Bone marrow (tissue), 2 donors: ENCODE measurements at regions not wholly inside any gene's neighbourhood (a gene's known extent, or its start where the extent isn't known, plus 50 kb on each side); places are given as distances from the start of the nearest gene placed in this dataset.

ENCODE experiments used
- DNase-seq, 2 donors: peaks; one replicate each; lab custom pipeline; 2025; lab: John Stamatoyannopoulos, UW

DNA sequence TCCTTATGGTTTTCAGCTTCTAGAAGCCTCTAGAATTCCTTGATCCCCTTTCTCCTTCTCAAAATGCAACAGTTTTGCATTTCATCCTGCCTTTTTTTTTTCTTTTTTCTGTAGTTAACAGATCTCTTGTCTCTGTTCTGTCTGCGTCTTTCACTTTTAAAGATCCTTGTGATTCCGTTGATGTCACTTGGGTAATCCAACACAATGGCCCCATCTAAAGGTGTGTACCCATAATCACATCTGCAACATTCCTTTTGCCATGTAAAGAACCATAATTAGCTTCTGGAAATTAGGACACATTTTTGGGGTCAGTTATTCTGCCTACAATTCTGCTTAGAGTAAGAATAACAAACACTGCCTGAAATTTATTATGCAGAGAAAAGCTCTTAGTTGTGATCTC, 1180.9 kb upstream of the ADGRL3 start:
- no peak for DNase-seq

DNA sequence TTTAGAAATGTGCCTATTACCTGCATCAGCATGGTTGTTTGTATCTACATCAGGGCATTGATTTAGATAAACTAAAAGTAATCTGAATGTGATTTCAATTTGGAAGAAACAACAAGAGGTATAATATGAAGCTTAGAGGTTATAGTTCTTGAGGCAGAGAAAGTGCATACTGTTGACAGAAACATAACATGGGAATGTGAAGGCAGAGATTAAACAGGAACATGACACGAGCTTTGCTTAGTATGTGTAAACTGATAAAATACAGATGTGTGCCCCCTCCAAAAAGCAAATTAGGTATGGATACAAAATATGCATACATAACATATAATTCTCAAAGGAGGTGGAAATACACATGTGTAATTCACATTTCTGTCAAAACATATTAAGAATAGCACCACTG, 1180.2 kb upstream of the ADGRL3 start:
- DNase-seq = no peak

DNA sequence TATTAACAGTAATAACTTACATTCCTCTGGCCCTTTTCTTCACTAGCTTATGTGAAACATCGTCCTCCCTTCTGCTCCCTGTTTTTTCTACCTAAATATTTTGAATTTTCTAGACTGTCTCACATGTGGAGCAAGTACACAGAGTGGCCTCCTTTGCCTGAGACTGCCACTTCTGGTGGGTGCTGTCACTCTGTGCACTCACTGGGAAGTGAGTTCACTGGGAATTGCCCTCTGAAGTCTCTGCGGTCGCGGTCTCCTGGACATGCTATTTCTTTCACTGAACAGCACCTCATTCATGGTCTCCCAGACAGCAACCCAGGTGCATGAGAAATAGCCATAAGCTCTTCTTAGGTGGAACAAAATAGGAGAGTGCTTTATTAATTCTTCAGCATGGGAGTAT, 1179.7 kb upstream of the ADGRL3 start:
- DNase-seq = no peak

DNA sequence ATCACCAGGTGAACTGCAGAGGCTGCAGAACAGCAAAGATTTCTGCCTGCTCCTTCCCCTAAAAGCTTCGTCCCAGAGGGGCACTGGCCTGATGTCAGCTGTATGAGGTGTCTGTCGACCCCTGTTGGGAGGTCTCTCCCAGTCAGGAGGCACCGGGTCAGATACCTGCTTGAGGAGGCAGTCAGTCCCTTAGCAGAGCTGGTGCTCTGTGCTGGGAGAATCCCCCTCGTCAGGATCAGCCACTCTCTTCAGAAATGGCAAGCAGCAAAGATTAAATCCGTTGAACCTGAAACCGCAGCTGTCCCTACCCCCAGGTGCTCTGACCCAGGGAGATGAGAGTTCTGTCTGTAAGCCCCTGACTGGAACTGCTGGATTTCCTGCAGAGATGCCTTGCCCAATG, 1166.3 kb upstream of the ADGRL3 start:
- DNase-seq = no peak

DNA sequence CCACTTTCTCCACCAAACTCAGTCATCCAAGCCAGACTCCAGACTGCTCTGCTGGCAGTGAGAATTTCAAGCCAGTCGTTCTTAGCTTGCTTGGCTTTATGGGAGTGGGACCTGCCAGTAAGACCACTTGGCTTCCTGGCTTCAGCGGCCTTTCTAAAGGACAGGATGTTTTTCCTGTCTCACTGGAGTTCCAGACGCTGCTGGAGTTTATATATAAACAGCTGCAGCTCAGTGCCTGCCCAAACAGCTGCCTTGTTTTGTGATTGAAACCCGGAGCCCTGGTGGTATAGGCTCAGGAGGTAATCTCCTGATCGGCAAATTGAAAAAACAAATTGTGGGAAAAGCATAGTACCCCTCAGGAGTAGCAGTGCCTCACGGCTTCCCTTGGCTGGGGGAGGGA, 1165.8 kb upstream of the ADGRL3 start:
- no peak for DNase-seq

DNA sequence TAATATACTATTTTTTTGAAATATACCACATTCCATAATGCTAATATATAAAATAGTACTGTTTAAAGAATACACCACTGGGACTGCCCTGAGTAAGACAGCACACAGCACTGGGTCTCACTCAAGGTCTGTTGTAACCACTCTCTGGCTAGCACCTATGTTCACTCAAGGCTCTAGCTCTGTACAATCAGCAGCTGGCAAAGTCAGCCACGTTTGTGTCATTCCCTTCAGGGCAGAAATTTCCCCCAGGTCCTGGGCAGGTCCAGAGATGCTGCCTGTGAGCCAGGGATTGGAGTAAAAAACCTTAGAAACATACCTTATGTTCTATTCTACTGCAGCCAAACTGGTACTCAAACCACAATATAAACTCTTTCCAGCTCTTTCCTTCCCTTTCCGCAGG, 1160.2 kb upstream of the ADGRL3 start:
- no peak for DNase-seq

DNA sequence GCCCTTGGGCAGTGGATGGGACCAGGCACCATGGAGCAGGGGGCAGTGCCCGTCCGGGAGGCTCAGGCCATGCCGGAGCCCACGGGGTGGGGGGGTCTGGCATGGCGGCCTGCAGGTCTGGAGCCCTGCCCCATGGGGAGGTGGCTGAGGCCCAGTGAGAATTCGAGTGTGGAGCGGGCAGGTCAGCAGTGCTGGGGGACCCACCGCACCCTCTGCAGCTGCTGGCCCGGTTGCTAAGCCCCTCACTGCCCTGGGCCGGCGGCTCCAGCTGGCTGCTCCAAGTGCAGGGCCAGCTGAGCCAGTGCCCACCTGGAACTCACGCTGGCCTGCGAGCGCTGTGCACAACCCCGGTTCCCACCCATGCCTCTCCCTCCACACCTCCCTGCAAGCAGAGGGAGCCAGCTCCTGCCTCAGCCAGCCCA, 1157.9 kb upstream of the ADGRL3 start:
- no peak for DNase-seq

DNA sequence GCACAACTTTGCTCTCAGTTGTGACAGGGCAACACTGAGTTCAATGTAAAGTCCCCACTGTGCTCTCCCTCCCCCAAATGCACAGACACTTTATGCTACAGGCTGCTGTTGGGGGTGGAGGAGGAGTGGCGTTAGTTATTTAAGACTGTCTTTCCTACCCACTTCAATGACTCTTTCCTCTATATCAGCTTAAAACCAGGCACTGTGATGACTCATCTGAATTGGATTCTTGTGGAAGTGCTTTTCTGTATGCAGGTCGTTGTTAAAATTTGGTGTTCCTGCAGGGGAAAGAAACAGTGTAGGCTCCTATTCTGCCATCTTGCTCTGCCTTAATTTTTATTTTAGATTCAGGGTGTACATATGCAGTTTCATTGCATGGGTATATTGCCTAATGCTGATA, 1157.2 kb upstream of the ADGRL3 start:
- no peak for DNase-seq

DNA sequence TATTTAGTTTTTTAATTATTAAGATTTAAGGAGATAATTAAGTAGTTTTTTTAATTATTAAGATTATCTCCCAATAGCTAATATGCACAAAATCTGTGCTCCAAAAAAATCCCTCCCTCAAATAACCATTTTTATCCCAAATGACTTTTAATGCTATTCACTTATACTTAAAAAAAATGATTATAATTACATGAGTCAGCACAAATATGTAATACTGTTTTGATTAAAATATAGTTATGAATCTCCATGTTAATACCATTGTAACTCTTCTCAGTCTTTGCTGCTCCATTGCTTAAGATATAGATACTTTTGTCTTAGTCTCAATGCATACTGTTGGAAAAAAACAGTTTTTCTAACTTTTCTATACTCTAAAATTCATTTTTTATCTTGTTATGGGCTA, 1121.1 kb upstream of the ADGRL3 start:
- no peak for DNase-seq

DNA sequence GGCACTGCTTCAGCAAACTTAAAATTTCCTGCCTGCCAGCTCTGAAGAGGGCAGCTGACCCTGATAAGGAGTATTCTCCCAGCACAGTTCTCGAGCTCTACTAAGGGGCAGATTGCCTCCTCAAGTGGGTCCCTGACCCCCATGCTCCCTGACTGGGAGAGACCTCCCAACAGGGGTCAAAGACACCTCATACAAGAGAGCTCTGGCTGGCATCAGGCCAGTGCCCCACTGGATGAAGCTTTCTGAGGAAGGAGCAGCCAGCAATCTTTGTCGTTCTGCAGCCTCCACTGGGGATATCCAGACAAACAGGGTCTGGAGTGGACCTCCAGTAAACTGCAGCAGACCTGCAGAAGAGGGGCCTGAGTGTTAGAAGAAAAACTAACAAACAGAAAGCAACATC, 1118.3 kb upstream of the ADGRL3 start:
- no peak for DNase-seq

DNA sequence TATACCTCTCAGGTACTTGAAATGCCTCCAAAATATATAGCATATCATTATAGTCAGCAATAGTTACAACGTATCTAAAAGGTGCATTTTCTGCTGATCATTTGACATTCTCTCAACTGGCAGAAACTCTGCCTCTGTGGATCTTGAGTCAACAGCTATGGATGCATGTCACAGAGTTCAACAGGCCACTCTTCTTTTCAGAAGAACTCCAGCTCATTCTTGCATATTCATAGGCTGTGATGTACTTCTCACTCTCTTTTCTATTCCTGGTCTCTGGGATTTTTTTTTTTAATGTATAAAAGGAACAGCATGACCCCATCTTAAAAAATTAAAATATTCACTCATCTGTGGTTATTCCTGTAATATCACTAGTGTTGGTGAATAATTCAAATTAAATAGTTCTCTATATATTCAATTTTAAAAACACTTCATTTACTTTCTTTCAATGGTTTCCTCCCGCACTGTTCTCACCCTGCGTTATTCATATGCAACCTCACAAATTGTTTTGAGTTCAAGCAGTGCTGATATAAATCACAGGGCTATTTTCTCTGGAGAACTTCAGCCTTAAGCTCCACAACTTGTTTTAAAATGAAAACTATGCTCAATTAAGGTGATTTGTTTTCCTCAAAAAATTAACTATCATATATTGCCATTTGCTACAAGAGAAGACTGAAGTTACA, 1111.2 kb upstream of the ADGRL3 start:
- DNase-seq = no peak

DNA sequence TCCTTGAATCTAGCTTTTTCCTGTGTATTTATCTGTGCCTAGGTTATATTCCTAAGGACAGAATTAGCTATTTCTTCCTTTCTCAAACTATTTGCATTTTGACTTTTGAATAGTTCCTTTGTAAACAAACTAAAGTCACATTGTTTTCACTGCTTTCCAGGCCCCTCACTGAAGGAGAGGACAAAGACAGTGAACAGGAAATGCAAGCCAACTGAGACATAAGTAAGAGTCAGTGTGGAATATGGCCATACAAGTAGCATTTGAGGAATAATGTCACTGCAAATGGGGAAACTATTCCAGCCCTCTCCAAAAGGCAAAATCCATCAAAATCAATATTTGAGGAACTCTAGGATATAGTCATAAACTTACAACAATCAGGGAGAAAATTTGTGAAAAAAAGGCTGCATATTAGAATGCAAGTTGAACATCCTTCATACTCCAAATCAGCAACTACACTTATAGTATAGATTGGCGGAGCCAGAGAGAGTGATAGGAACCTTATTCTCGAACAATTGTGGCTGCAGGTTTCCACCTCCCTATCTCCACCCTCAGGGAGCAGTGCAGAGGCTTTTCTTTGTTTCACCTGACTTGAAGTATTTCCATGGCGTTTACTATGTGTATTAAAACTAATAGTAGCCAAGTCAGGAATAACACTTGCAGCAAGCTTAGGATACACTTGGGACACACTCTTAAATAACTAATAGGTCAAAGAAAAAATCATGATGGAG, 1110.4 kb upstream of the ADGRL3 start:
- DNase-seq = no peak

DNA sequence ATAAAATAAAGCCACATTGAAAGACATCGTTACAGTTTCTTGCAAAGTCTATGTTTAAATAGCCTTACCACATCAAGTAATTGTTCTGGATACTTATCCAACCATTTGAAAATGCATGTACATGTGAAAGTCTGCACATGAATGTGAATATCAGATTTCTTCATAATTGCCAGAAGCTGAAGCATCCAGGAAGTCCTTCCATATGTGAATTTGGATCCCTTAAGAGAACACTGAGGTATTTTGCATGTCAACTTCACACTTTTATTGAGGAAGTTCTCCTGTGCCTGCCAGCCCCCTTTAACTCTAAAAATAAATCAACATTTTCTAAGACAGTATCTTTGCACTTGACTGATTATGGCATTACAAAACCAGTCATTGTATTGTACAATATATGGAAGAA, 1103.5 kb upstream of the ADGRL3 start:
- no peak for DNase-seq

DNA sequence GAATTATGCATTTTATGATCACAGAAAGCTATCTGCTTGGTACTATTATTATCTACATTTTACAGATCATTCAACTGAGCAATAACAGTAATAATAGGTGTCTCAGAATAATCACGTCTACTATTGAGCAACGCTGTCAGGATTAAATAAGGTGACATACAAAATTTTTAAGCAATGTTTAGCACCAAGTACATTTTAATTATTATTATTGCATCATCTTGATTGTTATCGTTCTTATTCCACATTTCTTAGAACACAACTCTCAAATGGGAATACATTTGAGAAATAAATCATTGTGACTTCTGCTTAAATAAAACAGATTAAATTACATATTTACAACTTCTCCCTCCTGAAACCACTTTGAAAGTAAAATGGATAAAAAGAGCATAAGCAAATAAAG, 1083.5 kb upstream of the ADGRL3 start:
- DNase-seq = no peak

DNA sequence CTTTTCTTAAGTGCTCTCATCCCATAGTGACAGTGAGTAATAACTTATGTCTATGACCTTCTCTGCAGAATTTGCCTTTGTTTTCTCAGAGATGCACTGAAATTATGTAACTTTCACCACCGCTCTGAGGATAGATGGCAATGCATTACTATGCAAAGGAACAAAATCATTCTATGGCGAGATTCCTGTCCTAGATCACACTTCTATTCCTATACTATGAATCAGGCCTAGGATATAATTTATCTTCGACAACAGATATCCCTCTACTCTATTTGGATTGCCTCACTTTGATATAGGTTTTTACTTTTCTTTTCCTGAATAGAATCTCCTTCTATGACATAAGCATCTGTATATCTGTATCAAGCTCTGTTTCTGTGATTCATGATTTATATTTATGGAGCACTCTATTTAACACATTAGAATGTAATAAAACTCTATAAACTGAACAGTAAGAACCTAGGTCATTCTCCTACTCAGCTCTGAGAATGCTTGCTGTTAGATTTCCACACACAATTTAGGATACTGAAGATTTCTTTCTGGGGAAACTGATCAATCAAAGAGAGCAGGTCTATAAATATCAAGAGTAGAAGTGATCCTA, 1082.3 kb upstream of the ADGRL3 start:
- no peak for DNase-seq

DNA sequence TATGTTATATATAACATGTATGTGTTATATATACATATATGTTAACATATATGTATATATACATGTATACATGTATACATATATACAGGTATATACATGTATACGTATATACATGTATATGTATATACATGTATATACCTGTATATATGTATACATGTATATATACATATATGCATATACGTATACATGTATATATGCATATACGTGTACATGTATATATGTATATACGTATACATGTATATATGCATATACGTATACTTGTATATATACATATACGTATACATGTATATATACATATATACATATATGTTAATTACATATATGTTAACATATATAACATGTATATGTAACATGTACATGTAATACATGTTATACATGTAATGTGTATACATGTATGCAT, 1077.3 kb upstream of the ADGRL3 start:
- DNase-seq = no peak

DNA sequence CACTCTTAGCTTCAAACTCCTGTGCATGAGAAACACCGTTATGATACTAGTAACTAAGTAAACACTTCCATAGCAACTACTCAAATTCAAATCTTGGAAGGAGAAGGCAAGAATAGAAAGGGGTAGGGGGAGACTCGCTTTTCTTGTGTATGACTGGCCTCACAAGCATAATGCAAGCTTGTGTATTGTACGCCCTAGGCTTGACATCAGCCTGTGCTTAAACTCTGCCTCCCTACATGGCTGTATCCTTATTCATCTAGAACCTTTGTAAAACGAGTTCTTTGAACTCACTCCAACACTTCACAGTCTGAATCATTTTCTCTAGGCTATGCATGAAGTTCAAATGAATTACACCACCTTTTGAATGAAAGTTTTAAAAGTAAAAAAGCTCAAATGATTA, 1071.2 kb upstream of the ADGRL3 start:
- DNase-seq = no peak

DNA sequence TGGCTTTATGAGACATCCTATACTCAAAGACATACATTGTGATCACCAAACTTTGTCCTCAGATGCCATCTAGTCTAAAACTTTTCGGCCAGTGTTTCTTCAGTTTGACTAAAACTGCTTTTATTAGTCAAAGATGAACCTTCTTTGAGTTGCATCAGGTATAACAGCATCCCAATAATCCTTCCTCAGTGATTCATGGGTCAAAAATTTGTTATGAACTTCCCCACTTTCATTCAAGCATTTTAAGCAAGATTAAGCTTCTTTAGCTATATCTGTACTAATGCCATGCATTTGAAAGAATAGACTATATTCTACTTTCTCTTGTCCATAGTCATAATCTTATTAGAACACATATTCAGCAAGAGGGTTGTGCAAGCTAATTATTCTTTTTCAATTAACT, 1070.4 kb upstream of the ADGRL3 start:
- no peak for DNase-seq

DNA sequence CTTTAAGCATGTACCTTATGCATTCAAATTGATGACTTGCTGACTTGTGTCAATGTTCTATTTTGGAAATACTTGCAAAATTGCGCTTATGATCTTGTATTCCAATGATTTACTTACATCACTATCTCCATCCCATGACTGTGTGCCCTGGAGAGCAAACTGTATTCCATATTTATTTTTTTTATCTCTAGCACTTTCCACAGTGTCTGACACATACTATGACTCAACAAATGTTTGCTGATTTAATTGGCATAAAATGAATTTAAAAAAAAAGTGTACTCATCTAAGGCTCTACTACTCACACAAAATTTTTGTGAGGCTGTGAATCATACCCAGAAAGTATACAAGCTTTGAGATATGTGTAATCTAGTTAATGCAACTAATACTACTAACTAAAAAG, 1066.8 kb upstream of the ADGRL3 start:
- DNase-seq = no peak

DNA sequence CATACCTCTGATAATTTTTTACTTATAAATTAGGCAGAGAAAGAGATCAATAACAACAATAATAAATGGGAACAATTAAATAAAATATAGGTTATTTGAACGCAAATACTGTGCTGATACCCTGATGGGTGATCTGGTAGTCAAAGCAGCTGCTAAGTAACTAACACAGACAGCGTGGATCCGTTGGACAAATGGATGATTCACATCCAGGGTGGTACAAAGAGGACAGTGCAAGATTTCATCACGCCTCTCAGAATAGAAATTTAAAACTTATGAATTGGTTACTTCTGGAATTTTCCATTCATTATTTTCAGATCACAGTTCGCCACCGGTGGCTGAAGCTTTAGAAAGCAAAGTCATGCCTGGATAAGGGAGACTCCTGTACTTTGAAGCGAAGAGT, 1066.0 kb upstream of the ADGRL3 start:
- DNase-seq = no peak

DNA sequence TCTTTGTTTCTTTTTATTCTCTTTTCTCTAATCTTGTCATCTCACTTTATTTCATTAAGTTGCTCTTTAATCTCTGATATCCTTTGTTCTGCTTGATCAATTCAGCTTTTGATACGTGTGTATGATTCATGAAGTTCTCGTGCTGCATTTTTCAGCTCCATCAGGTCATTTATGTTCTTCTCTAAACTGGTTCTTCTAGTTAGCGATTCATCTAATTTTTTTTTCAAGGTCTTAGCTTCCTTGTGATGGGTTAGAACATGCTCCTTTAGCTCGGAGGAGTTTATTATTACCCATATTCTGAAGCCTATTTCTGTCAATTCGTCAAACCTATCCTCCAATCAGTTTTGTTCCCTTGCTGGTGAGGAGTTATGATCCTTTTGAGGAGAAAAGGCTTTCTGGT, 1045.0 kb upstream of the ADGRL3 start:
- DNase-seq = no peak

DNA sequence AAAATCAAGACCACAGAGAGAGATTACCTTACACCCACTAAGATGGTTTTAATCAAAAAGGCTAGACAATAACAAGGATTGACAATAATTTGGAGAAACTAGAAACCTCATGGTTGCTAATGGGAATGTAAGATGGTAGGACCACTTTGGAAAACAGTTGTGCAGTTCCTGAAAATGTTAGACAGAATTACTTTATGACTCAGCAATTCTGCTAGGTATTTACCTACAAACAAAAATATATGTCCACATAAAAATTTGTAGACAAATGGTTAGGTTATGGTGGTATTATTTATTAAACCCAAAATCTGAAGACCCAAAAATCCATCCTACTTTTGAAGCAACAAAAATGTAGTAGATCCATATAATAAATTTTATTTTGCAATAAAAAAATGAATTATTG, 1027.0 kb upstream of the ADGRL3 start:
- no peak for DNase-seq

DNA sequence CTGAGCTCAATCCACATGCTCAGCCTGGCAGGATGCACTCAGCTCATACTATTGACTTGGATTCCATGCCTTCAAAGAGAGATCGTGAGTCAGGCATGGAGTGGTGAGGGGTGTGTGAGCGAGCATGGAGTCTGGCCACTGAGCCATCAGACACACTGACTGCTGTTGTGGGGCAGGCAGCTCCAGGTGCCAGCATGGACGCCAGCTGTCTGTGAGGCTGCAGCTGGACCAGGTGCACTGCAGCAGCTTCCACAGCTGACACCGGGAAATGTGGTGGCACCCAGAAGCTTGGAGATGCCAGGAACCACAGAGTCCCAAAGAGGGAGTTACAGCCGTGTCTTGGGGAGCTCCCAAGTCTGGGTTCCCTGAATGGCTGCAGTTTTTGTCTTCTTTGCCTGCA, 1026.4 kb upstream of the ADGRL3 start:
- no peak for DNase-seq

DNA sequence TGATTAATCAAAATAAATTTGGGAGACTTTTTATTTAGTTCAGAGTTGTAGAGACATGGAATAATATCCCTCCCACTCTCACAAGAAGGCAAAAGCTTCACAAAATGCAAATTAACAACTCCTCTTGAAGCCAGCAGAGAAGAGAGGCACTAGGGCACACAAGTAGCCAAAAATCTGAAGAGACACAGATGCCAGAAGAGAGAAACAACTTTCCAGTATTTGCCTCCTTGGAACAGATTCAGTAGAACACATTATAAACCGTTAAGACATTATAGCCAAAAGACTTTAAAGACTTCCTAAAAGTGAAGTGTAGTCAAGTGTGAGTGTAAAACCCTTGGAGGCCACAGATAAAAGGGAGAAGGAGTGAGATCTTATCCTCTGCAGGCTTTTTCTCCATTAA, 1024.9 kb upstream of the ADGRL3 start:
- no peak for DNase-seq
